MCF 10A (cell line): ENCODE measurements at regions not wholly inside any gene's neighbourhood (a gene's known extent, or its start where the extent isn't known, plus 50 kb on each side); places are given as distances from the start of the nearest gene placed in this dataset.

ENCODE experiments used
- BruUV-seq: library from RNA; stranded (reverse); fragments of 400-500 nt; replicated peaks from 2 replicates; lab custom pipeline; 2021; lab: Mats Ljungman, UMichigan
- CTCF ChIA-PET: fragments of 300-600 bp; sonication (Branson Sonifier 250); formaldehyde crosslinking; extraction: SDS; loops from one replicate; lab custom pipeline; 2021; ENCODE audit warnings: antibody characterized with exemption, inconsistent platforms; lab: Yijun Ruan, JAX
- POLR2A ChIA-PET: fragments of 300-600, 350-650 bp; sonication (Branson Sonifier 250); formaldehyde crosslinking; extraction: SDS; loops from one replicate; lab custom pipeline; 2020; ENCODE audit warnings: antibody characterized with exemption, inconsistent platforms; lab: Yijun Ruan, JAX
- DNase-seq: peaks from one replicate; pipeline ENCODE4 v3.0.0-alpha.2; 2018; ENCODE audit not compliant: unreplicated experiment
- H3K27ac Mint-ChIP-seq: one replicate; pipeline ENCODE4 v1.8.0; 2022; ENCODE audit warnings: mild to moderate bottlenecking, low read depth, mixed read lengths; ENCODE audit not compliant: unreplicated experiment
- H3K27me3 Mint-ChIP-seq: one replicate; pipeline ENCODE4 v1.8.0; 2022; ENCODE audit warnings: mixed read lengths; ENCODE audit not compliant: insufficient read depth, unreplicated experiment
- H3K36me3 Mint-ChIP-seq: one replicate; pipeline ENCODE4 v1.8.0; 2022; ENCODE audit warnings: mild to moderate bottlenecking, moderate library complexity, mixed read lengths; ENCODE audit not compliant: insufficient read depth, unreplicated experiment
- H3K4me1 Mint-ChIP-seq: one replicate; pipeline ENCODE4 v1.8.0; 2022; ENCODE audit warnings: mixed read lengths; ENCODE audit not compliant: insufficient read depth, unreplicated experiment
- H3K4me3 Mint-ChIP-seq: one replicate; pipeline ENCODE4 v1.8.0; 2022; ENCODE audit warnings: mild to moderate bottlenecking, moderate library complexity, mixed read lengths; ENCODE audit not compliant: unreplicated experiment
- H3K9me3 Mint-ChIP-seq: one replicate; pipeline ENCODE4 v1.8.0; 2022; ENCODE audit warnings: mixed read lengths; ENCODE audit not compliant: unreplicated experiment
- intact Hi-C: fragments of 100-400 bp; cut with micrococcal nuclease; formaldehyde crosslinking; loops from 2 replicates; pipeline ENCODE4 v1.14.1; 2022
- TF ChIP-seq, protein P1 (sequence below): fragments of 200-600 bp; IDR thresholded peaks from one replicate; pipeline ENCODE4 v1.8.0; 2022; ENCODE audit warnings: antibody characterized with exemption, mild to moderate bottlenecking; ENCODE audit not compliant: unreplicated experiment

DNA sequence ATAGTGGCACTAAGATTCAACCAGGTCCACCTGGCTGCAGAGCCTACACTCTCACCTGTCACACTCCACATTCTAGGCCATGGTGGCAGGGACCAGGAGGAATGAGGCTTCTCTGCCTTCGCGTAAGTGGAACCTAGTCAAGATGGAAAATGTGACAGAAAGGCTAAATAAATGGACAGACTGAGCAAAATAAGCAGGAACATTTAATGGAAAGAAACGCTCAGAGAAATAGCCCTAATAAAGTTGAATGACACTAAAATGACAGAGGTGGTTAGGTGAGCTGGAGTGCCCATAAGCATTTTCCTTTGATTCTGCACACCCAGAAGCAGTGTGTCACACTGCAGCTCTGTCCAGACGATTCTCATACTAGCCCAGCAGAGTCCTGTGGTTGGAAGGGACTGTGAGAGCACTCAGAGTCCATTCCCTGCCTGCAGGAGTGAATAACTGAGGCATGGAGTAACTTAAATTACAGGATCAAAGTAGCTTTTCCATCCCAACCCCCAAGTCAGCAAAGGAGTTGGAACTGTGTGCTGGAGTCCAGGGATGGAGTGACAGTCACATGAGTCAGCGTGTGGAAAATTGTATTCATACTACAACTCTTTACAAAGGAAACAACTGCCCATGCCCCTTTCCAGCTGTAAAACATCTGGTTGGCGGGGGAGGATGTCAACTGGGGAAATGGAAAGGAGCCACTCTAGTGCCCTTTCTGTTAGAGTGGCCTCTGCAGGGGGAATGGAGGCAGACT, 105.4 kb upstream of the LGALSL start:
- TF ChIP-seq, protein P1, sequence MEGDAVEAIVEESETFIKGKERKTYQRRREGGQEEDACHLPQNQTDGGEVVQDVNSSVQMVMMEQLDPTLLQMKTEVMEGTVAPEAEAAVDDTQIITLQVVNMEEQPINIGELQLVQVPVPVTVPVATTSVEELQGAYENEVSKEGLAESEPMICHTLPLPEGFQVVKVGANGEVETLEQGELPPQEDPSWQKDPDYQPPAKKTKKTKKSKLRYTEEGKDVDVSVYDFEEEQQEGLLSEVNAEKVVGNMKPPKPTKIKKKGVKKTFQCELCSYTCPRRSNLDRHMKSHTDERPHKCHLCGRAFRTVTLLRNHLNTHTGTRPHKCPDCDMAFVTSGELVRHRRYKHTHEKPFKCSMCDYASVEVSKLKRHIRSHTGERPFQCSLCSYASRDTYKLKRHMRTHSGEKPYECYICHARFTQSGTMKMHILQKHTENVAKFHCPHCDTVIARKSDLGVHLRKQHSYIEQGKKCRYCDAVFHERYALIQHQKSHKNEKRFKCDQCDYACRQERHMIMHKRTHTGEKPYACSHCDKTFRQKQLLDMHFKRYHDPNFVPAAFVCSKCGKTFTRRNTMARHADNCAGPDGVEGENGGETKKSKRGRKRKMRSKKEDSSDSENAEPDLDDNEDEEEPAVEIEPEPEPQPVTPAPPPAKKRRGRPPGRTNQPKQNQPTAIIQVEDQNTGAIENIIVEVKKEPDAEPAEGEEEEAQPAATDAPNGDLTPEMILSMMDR = no peak
- intact Hi-C loops = no loop called here
- Mint-ChIP-seq H3K4me3 (no peak overlapping the region), H3K36me3 (no peaks in the 10 kb centered on the region), H3K9me3 (no peaks in the 10 kb centered on the region), H3K27me3 (no peaks in the 10 kb centered on the region), H3K27ac (no peak overlapping the region), H3K4me1 (no peaks in the 10 kb centered on the region)
- BruUV-seq = no TSS peak
- POLR2A ChIA-PET = no interaction called here
- no peak for DNase-seq
- CTCF ChIA-PET = interaction anchor here (0.5 to 1.1 kb wide), 2 partner anchors 22 to 270 kb away, joined by 3 read pairs; no protein-coding TSS in a partner anchor

DNA sequence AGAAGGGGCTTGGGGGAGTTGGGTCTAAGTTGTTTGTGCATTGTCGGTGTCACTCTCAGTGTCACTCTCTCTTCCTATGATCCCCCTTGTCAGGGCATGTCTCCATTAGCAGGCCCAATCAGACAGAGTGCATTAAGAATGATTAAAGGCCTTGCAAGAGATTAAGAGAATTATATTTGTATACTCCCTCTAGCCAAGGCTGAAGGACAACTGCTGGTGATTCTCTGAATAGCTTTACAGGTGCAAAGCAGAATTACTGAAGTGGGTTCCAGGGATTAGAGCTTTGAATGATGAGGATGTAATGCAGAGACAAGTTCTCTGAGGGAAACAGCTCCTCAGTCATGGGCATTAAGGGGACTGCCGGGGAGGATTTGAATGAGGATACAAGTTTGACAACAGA, 104.8 kb upstream of the LGALSL start:
- Mint-ChIP-seq H3K27me3 (no peaks in the 10 kb centered on the region), H3K36me3 (no peaks in the 10 kb centered on the region), H3K9me3 (no peaks in the 10 kb centered on the region), H3K4me3 (no peak overlapping the region), H3K27ac (no peak overlapping the region), H3K4me1 (no peaks in the 10 kb centered on the region)
- ChIA-PET CTCF (no interaction called here), POLR2A (no interaction called here)
- TF ChIP-seq, protein P1 = no peak
- BruUV-seq = no TSS peak
- intact Hi-C loops = no loop called here
- no peak for DNase-seq

DNA sequence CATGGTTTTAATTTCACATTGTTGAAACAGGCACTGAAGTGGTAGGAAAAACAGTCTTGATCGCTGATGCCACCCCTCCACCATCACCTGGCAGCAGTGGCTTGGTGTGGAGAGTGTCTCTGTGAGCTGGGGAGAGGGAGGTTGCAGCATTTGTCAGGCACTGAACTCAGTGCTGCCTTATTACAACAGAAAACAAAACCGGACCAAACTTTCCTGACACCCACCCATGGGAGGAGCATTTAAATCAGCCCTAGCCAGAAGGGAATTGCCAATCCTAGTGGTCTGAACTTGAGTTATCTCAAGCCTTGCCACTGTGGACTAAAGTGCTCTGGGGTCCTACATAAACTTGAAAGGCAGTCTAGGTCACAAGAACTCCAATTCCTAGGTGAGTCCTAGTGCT, 103.0 kb upstream of the LGALSL start:
- Mint-ChIP-seq H3K27ac (no peak overlapping the region), H3K4me3 (no peak overlapping the region), H3K27me3 (no peaks in the 10 kb centered on the region), H3K9me3 (no peaks in the 10 kb centered on the region), H3K4me1 (peaks cover 11% of the 10 kb centered on the region), H3K36me3 (no peaks in the 10 kb centered on the region)
- POLR2A ChIA-PET = no interaction called here
- CTCF ChIA-PET = no interaction called here
- intact Hi-C loops = no loop called here
- no TSS peak for BruUV-seq
- no peak for DNase-seq
- TF ChIP-seq, protein P1 = no peak

DNA sequence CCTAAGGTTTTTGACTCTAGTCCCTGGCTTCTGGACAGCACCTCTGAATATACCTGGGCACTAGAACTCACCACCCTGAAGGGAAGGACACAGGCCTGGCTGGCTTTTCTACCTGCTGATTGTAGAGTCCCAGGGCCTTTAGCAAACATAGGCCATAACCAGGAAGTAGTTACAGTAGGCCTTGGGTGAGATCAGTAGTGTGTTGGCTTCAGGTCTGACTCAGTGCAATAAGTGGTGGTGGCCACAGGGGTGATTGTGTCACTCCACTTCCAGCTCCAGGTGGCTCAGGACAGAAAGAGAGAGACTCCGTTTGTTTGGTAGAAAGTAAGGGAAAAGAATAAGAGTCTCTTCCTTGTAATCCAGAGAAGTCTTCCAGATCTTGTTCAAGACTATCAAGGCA, 101.7 kb upstream of the LGALSL start:
- Mint-ChIP-seq H3K9me3 (no peaks in the 10 kb centered on the region), H3K27ac (no peak overlapping the region), H3K27me3 (no peaks in the 10 kb centered on the region), H3K4me1 (peaks cover 11% of the 10 kb centered on the region), H3K36me3 (no peaks in the 10 kb centered on the region), H3K4me3 (no peak overlapping the region)
- intact Hi-C loops = no loop called here
- DNase-seq = no peak
- CTCF ChIA-PET = interaction anchor here (0.6 to 0.8 kb wide), 2 partner anchors 135 to 318 kb away, joined by 4 read pairs; no protein-coding TSS in a partner anchor
- POLR2A ChIA-PET = no interaction called here
- no TSS peak for BruUV-seq
- TF ChIP-seq, protein P1 = no peak
